Sigmoid colon (tissue), 6 donors: ENCODE measurements at regions not wholly inside any gene's neighbourhood (a gene's known extent, or its start where the extent isn't known, plus 50 kb on each side); places are given as distances from the start of the nearest gene placed in this dataset.

Experiments
- DNase-seq: peaks from one replicate; pipeline ENCODE4 v3.0.0-alpha.2; 2019
- H3K27ac ChIP-seq, 4 donors: fragments of 200-600 bp; sonication (generic); one replicate each; pipeline ENCODE4 v1.5.1; 2016 to 2019; ENCODE audit warnings: mild to moderate bottlenecking in 1 of 4
- H3K27me3 ChIP-seq, 3 donors: fragments of 200-600 bp; sonication (generic); one replicate each; pipeline ENCODE4 v1.5.1; 2019; ENCODE audit warnings: mild to moderate bottlenecking in 1 of 3
- H3K36me3 ChIP-seq, 4 donors: fragments of 200-600 bp; sonication (generic); one replicate each; pipeline ENCODE4 v1.5.1; 2016 to 2019
- H3K4me1 ChIP-seq, 4 donors: fragments of 200-600 bp; sonication (generic); one replicate each; pipeline ENCODE4 v1.5.1; 2017 to 2019
- H3K4me3 ChIP-seq, 4 donors: fragments of 200-600 bp; sonication (generic); one replicate each; pipeline ENCODE4 v1.5.1; 2017 to 2019; ENCODE audit warnings: mild to moderate bottlenecking in 2 of 4, moderate library complexity in 1 of 4
- H3K9me3 ChIP-seq, 4 donors: fragments of 200-600 bp in 3 of 4; sonication (generic) in 3 of 4; one replicate each; pipeline versions ENCODE4 v1.5.1 to v1.6.1; 2013 to 2019
- EP300 ChIP-seq, 4 donors: sonication (generic); formaldehyde crosslinking; IDR thresholded peaks; one replicate each; pipeline ENCODE4 v1.6.1; 2017; ENCODE audit warnings: antibody characterized with exemption in 4 of 4
- POLR2A ChIP-seq, 2 donors: fragments of 450-650 bp; IDR thresholded peaks; one replicate each; pipeline ENCODE4 v1.6.1; 2016; ENCODE audit warnings: antibody characterized with exemption in 2 of 2, mild to moderate bottlenecking in 2 of 2, moderate library complexity in 2 of 2
- POLR2AphosphoS5 ChIP-seq, 4 donors: sonication (generic); formaldehyde crosslinking; IDR thresholded peaks; one replicate each; pipeline ENCODE4 v1.6.1; 2017; ENCODE audit warnings: antibody characterized with exemption in 4 of 4
- WGBS, 2 donors: extraction: QIAGEN DNeasy Blood & Tissue Kit; methylation state at CpG; one replicate each; pipeline ENCODE4 v1.1.7; 2013; 5-methylcytosine and 5-hydroxymethylcytosine counted together
- intact Hi-C: fragments of 100-400 bp; cut with DNase I; formaldehyde crosslinking; loops from one replicate; pipeline ENCODE4 v1.15.1; 2023
- TF ChIP-seq, protein P1 (sequence below), 4 experiments: fragments of 450-650 bp in 3 of 4; fragments of 200-600 bp in 1 of 4; IDR thresholded peaks; one replicate each; pipeline ENCODE4 v1.5.1; 2016 to 2019; ENCODE audit warnings: antibody characterized with exemption in 4 of 4, mild to moderate bottlenecking in 3 of 4, moderate library complexity in 2 of 4
- donor health status: healthy with polysubstance abuse.
- donor health status: healthy.

- H3K4me1 ChIP-seq, result no peaks in the 10 kb centered on the region
- no peaks in the 10 kb centered on the region for H3K9me3 ChIP-seq
- H3K4me3 ChIP-seq, result no peak overlapping the region
- intact Hi-C loops, result no loop called here
- no peak for DNase-seq
- no peaks in the 10 kb centered on the region for H3K36me3 ChIP-seq
- no peak overlapping the region for H3K27ac ChIP-seq
- TF ChIP-seq POLR2AphosphoS5 (IDR thresholded peaks at IDR 0.05) (no peak), EP300 (IDR thresholded peaks at IDR 0.05) (no peak), POLR2A (IDR thresholded peaks at IDR 0.05) (no peak)
- TF ChIP-seq, protein P1, sequence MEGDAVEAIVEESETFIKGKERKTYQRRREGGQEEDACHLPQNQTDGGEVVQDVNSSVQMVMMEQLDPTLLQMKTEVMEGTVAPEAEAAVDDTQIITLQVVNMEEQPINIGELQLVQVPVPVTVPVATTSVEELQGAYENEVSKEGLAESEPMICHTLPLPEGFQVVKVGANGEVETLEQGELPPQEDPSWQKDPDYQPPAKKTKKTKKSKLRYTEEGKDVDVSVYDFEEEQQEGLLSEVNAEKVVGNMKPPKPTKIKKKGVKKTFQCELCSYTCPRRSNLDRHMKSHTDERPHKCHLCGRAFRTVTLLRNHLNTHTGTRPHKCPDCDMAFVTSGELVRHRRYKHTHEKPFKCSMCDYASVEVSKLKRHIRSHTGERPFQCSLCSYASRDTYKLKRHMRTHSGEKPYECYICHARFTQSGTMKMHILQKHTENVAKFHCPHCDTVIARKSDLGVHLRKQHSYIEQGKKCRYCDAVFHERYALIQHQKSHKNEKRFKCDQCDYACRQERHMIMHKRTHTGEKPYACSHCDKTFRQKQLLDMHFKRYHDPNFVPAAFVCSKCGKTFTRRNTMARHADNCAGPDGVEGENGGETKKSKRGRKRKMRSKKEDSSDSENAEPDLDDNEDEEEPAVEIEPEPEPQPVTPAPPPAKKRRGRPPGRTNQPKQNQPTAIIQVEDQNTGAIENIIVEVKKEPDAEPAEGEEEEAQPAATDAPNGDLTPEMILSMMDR (IDR thresholded peaks at IDR 0.05), result no peak
- no peaks in the 10 kb centered on the region for H3K27me3 ChIP-seq
- 49 to 56% methylated on average over 6 of the region's 6 CpGs for WGBS, 2 donors
Measured at GRCh38 chr11:31947051-31947450, 135.9 kb upstream of the PAX6 start.

- TF ChIP-seq EP300 (IDR thresholded peaks at IDR 0.05), result no peak
- no peak for TF ChIP-seq POLR2A (IDR thresholded peaks at IDR 0.05)
- TF ChIP-seq, protein P1 (IDR thresholded peaks at IDR 0.05), result no peak
- no peak for TF ChIP-seq POLR2AphosphoS5 (IDR thresholded peaks at IDR 0.05)
- Histone ChIP-seq H3K4me1 (no peaks in the 10 kb centered on the region), H3K27ac (no peak overlapping the region), H3K9me3 (no peaks in the 10 kb centered on the region), H3K36me3 (no peaks in the 10 kb centered on the region), H3K27me3 (no peaks in the 10 kb centered on the region), H3K4me3 (no peak overlapping the region)
- WGBS, 2 donors, result 27 to 48% methylated on average over 2 of the region's 2 CpGs
- intact Hi-C loops, result no loop called here
- DNase-seq, result no peak
Measured at GRCh38 chr11:31943056-31943780, 132.1 kb upstream of the PAX6 start.

- no peak for TF ChIP-seq POLR2AphosphoS5 (IDR thresholded peaks at IDR 0.05)
- TF ChIP-seq EP300 (IDR thresholded peaks at IDR 0.05), result no peak
- TF ChIP-seq, protein P1 (IDR thresholded peaks at IDR 0.05), result no peak
- TF ChIP-seq POLR2A (IDR thresholded peaks at IDR 0.05), result no peak
- intact Hi-C loops, result no loop called here
- H3K27ac ChIP-seq, result no peak overlapping the region
- H3K27me3 ChIP-seq, result peaks cover 0 to 5% (median 0%) of the 10 kb centered on the region in 3 donors
- no peaks in the 10 kb centered on the region for H3K4me1 ChIP-seq
- DNase-seq, result no peak
- 46 to 57% methylated on average over 4 of the region's 4 CpGs for WGBS, 2 donors
- no peak overlapping the region for H3K4me3 ChIP-seq
- no peaks in the 10 kb centered on the region for H3K36me3 ChIP-seq
- H3K9me3 ChIP-seq, result no peaks in the 10 kb centered on the region
Measured at GRCh38 chr11:31940371-31941037, 129.4 kb upstream of the PAX6 start.

DNA sequence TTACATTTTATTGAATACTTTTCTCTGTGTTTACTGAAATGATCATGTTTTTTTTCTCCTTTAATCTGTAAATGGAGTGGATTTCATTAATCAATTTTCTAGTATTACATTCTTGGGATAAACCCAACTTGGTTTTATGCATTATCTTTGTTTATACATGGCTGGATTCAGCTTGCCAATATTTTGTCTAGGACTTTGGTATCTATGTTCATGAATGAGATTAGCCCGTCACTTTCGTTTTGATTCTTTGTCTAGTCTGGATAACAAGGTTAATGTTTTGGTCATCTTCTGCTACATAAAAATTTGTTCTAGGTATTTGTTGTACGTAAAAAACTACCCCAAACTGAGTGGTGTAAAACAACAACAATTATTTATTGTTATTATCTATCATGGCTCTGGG lies 127.9 kb upstream of the PAX6 start:
- no peak overlapping the region for H3K27ac ChIP-seq
- H3K4me1 ChIP-seq, result no peaks in the 10 kb centered on the region
- H3K27me3 ChIP-seq, result peaks cover 0 to 13% (median 0%) of the 10 kb centered on the region in 3 donors
- 53 to 77% methylated on average over 3 of the region's 3 CpGs for WGBS, 2 donors
- H3K9me3 ChIP-seq, result no peaks in the 10 kb centered on the region
- no peak overlapping the region for H3K4me3 ChIP-seq
- DNase-seq, result no peak
- intact Hi-C loops, result no loop called here
- no peaks in the 10 kb centered on the region for H3K36me3 ChIP-seq
- TF ChIP-seq POLR2AphosphoS5 (IDR thresholded peaks at IDR 0.05), result no peak
- TF ChIP-seq POLR2A (IDR thresholded peaks at IDR 0.05), result no peak
- no peak for TF ChIP-seq EP300 (IDR thresholded peaks at IDR 0.05)
- TF ChIP-seq, protein P1 (IDR thresholded peaks at IDR 0.05), result no peak
